Endodermal cell (in vitro differentiated cells): ENCODE measurements at regions not wholly inside any gene's neighbourhood (a gene's known extent, or its start where the extent isn't known, plus 50 kb on each side); places are given as distances from the start of the nearest gene placed in this dataset.

Source experiments
- DNase-seq: peaks from one replicate; pipeline ENCODE4 v3.0.0-alpha.2; 2017
- H3K27ac ChIP-seq: 2 replicates; pipeline ENCODE4 v1.5.1; 2013; ENCODE audit warnings: mild to moderate bottlenecking, low read depth, low read length, moderate library complexity
- H3K27me3 ChIP-seq: 2 replicates; pipeline ENCODE4 v1.6.1; 2013; ENCODE audit warnings: mild to moderate bottlenecking, low read length, moderate library complexity; ENCODE audit not compliant: insufficient read depth, control insufficient read depth, poor library complexity, severe bottlenecking
- H3K36me3 ChIP-seq: 2 replicates; pipeline ENCODE4 v1.7.0; 2013; ENCODE audit warnings: mild to moderate bottlenecking, low read length, moderate library complexity; ENCODE audit not compliant: control insufficient read depth, insufficient read depth
- H3K4me1 ChIP-seq: one replicate; pipeline ENCODE4 v1.7.0; 2013; ENCODE audit warnings: low read length; ENCODE audit not compliant: control insufficient read depth, insufficient read depth
- H3K4me3 ChIP-seq: 2 replicates; pipeline ENCODE4 v1.5.1; 2013; ENCODE audit warnings: mild to moderate bottlenecking, low read length, moderate library complexity
- H3K9ac ChIP-seq: 2 replicates; pipeline ENCODE4 v1.6.1; 2013; ENCODE audit warnings: mild to moderate bottlenecking, low read length, moderate library complexity; ENCODE audit not compliant: poor library complexity, severe bottlenecking; ENCODE audit errors: extremely low read depth
- H3K9me3 ChIP-seq: 2 replicates; pipeline ENCODE4 v1.6.1; 2013; ENCODE audit warnings: mild to moderate bottlenecking, low read length, moderate library complexity; ENCODE audit not compliant: control insufficient read depth
- H3K27ac Mint-ChIP-seq: 2 replicates; pipeline ENCODE4 v1.8.0; 2020; ENCODE audit warnings: mixed read lengths
- H3K27me3 Mint-ChIP-seq: 2 replicates; pipeline ENCODE4 v1.8.0; 2021; ENCODE audit warnings: mild to moderate bottlenecking, mixed read lengths; ENCODE audit not compliant: insufficient read depth
- H3K36me3 Mint-ChIP-seq: 2 replicates; pipeline ENCODE4 v1.8.0; 2020; ENCODE audit warnings: low read depth, mixed read lengths
- H3K4me1 Mint-ChIP-seq: 2 replicates; pipeline ENCODE4 v1.8.0; 2020; ENCODE audit warnings: mixed read lengths
- H3K4me3 Mint-ChIP-seq: 2 replicates; pipeline ENCODE4 v1.8.0; 2020; ENCODE audit warnings: mild to moderate bottlenecking, moderate library complexity, mixed read lengths
- H3K9me3 Mint-ChIP-seq: 2 replicates; pipeline ENCODE4 v1.8.0; 2020; ENCODE audit warnings: mild to moderate bottlenecking, mixed read lengths
- WGBS, 2 experiments: methylation state at CpG; one replicate each; pipeline versions ENCODE4 v1.1.5 to v1.1.7; 2013; ENCODE audit warnings: missing lambda C conversion rate in 2 of 2, mixed read lengths in 1 of 2; ENCODE audit not compliant: insufficient coverage in 1 of 2, insufficient read length in 1 of 2; 5-methylcytosine and 5-hydroxymethylcytosine counted together
- TF ChIP-seq, protein P1 (sequence below): fragments of 200-600 bp; sonication (generic); conservative IDR thresholded peaks from 2 replicates; pipeline ENCODE4 v1.5.0; 2021; ENCODE audit warnings: antibody characterized with exemption, mild to moderate bottlenecking

DNA sequence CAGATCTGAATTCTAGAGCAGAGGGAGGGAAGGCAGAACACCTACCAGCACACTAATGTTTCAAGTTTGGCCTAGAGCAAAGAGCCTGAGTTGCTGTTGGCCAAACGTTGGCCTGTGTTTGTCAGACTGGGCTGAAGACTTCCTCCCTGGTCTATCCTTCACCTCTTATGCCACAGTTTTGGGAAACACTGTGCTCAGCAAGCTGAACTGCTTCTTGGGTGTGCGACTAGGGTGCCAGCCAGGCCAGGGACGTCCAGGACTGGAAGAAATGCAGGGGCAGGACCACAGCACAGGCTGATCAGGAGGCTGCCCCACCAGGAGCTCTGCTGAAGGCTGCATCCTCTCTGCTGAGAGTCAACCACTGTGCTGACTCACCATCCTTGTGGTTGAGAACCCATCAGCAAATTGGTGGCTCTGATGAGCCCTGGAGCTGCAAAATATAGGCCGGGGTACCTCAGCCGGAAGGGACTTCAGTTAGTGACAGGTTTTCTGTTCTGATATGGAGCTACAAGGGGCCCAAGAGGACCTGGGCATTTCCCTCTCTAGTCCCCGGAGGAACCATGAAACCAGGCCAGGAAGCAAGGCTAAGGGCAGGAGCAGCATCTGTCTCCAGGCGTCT is 131.6 kb upstream of the RASGRP1 start:
- 84 to 87% methylated on average over 6 to 7 of the region's 7 CpGs for WGBS, 2 experiments
- no peak overlapping the region for H3K4me3 ChIP-seq
- H3K27ac Mint-ChIP-seq = no peak overlapping the region
- H3K27me3 ChIP-seq = peaks cover 96% of the 10 kb centered on the region
- H3K36me3 ChIP-seq = no peaks in the 10 kb centered on the region
- no peak overlapping the region for H3K9ac ChIP-seq
- H3K36me3 Mint-ChIP-seq = peaks cover 1% of the 10 kb centered on the region
- peaks cover 4% of the 10 kb centered on the region for H3K4me1 ChIP-seq
- no peak overlapping the region for H3K27ac ChIP-seq
- H3K9me3 ChIP-seq = peaks cover 31% of the 10 kb centered on the region
- no peak overlapping the region for H3K4me3 Mint-ChIP-seq
- H3K9me3 Mint-ChIP-seq = peaks cover 16% of the 10 kb centered on the region
- DNase-seq = no peak
- peaks cover 7% of the 10 kb centered on the region for H3K4me1 Mint-ChIP-seq
- TF ChIP-seq, protein P1, sequence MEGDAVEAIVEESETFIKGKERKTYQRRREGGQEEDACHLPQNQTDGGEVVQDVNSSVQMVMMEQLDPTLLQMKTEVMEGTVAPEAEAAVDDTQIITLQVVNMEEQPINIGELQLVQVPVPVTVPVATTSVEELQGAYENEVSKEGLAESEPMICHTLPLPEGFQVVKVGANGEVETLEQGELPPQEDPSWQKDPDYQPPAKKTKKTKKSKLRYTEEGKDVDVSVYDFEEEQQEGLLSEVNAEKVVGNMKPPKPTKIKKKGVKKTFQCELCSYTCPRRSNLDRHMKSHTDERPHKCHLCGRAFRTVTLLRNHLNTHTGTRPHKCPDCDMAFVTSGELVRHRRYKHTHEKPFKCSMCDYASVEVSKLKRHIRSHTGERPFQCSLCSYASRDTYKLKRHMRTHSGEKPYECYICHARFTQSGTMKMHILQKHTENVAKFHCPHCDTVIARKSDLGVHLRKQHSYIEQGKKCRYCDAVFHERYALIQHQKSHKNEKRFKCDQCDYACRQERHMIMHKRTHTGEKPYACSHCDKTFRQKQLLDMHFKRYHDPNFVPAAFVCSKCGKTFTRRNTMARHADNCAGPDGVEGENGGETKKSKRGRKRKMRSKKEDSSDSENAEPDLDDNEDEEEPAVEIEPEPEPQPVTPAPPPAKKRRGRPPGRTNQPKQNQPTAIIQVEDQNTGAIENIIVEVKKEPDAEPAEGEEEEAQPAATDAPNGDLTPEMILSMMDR = no peak
- peaks cover 98% of the 10 kb centered on the region for H3K27me3 Mint-ChIP-seq

DNA sequence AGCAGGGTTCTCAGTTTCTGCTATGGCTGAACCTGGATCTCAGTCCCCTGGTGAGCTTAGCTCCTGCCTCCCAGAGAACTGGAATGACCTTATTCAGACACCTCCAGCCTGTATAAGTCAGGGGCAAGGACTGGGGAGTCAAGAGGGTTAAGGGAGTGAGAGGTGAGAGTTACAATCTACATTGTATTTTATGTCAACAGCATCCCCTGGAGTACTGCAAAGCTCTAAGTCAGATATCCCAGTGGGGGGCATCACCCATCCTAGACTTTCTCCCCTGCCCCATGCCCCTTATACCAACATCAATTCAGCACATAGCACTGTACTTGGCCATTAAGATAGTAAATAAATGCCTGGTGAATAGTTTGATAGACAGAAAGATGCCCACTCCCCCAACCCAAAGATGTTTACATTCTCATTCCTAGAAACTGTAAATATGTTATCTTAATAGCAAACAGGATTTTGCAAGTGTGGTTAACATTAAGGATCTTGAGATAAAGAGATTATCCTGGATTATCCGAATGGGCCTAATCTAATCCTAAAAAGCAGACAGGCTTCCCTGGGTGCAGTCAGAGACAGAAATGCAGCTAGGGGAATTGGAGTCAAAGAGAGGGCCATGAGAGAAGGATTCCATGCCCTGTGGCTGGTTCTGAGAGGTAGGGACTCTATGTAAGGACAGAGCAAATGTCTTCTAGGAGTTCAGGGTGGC is 132.3 kb upstream of the RASGRP1 start:
- Histone ChIP-seq H3K9ac (no peak overlapping the region), H3K4me3 (no peak overlapping the region), H3K4me1 (peaks cover 4% of the 10 kb centered on the region), H3K27ac (no peak overlapping the region), H3K27me3 (peaks cover 96% of the 10 kb centered on the region), H3K36me3 (no peaks in the 10 kb centered on the region), H3K9me3 (peaks cover 33% of the 10 kb centered on the region)
- Mint-ChIP-seq H3K27me3 (peaks cover 98% of the 10 kb centered on the region), H3K9me3 (peaks cover 16% of the 10 kb centered on the region), H3K4me1 (peaks cover 9% of the 10 kb centered on the region), H3K27ac (no peak overlapping the region), H3K36me3 (peaks cover 1% of the 10 kb centered on the region), H3K4me3 (no peak overlapping the region)
- peak; percentile 67 for DNase-seq
- 17% methylated on average over 1 of the region's 1 CpG; no CpG with 5 or more reads in 1 of the 2 experiments for WGBS, 2 experiments
- TF ChIP-seq, protein P1 = no peak

GRCh38 chr15:38698254-38698653 is 133.6 kb upstream of the RASGRP1 start:
- Histone ChIP-seq H3K9me3 (peaks cover 27% of the 10 kb centered on the region), H3K4me3 (no peak overlapping the region), H3K27me3 (peaks cover 93% of the 10 kb centered on the region), H3K4me1 (peaks cover 4% of the 10 kb centered on the region), H3K36me3 (no peaks in the 10 kb centered on the region), H3K27ac (no peak overlapping the region), H3K9ac (no peak overlapping the region)
- 88% methylated on average over 3 of the region's 4 CpGs; no CpG with 5 or more reads in 1 of the 2 experiments for WGBS, 2 experiments
- TF ChIP-seq, protein P1 = no peak
- Mint-ChIP-seq H3K27ac (no peak overlapping the region), H3K4me1 (peaks cover 18% of the 10 kb centered on the region), H3K36me3 (peaks cover 1% of the 10 kb centered on the region), H3K27me3 (peaks cover 97% of the 10 kb centered on the region), H3K9me3 (peaks cover 16% of the 10 kb centered on the region), H3K4me3 (no peak overlapping the region)
- DNase-seq = no peak
